ENCODE measurements at regions not wholly inside any gene's neighbourhood (a gene's known extent, or its start where the extent isn't known, plus 50 kb on each side); places are given as distances from the start of the nearest gene placed in this dataset.

GRCh38 chr12:124386661-124387527 lies 92.0 kb downstream of the RFLNA start:
- no peak for DNase-seq (ENCODE audit: low spot score)
- no peak for TF ChIP-seq CTCF (IDR thresholded peaks at IDR 0.05)
- Histone ChIP-seq H3K27ac (peak overlapping the region; percentile 95 to 96), H3K4me3 (peak overlapping the region; percentile 73)

DNA sequence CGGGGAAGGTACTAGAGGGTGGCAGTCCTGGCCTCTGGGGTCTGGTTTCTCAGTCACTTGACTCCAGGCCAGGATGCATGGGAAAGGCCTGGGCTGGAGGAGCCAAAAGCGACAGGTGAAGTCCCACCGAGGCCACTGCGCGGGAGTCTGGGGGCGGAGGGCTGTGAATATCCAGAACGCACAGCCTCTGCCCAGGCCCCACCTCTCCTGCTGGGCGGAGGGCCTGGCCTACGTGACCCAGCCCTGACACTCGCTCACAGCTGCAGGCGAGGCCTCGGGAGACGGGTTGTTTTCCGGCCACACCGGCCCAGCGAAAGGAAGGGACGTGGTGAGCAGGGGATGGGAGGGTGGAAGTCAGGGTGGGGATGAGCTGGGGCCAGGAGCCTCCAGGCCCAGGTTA lies 91.2 kb downstream of the RFLNA start:
- peak overlapping the region in 1 of 2 donors; percentile 95 for H3K27ac ChIP-seq
- DNase-seq (ENCODE audit: low spot score), result no peak
- no peak for TF ChIP-seq CTCF (IDR thresholded peaks at IDR 0.05)
- H3K4me3 ChIP-seq, result peak overlapping the region; percentile 73

DNA sequence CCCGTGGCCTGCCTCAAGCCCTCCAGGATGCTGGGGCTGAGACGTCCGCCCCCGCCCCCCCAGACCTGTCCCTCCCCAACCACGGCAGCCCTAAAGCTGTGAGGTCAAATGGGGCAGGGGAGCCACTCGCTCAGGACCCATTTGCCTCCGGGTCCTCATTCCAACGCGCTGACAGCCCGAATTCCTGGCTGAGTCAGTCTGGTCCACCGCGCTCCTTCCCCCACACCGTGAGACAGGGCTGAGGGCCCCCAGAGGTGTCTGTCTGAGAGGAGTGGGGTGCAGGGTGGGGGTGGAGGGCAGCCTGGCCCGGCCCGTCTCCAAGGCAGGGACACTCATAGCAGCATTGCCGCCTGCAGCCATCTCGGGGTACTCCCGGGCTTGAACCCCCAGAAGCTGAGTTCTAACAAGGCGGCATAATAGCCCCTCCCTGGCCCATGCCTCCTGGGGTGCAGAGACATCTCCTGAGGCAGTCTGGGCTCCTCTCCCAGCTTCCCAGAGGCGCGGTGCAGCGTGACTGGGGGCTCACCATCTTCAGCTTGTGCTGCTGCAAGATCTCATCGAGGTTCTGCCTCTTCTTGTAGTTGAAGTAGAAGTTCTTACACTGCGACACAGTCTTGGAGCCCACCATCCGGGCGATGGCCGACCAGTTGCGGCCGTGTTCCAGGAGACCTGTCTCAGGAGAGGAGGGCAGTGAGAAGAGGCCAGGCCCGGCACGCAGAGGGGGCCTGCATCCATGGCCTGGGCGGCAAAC lies 90.5 kb downstream of the RFLNA start:
- TF ChIP-seq CTCF (IDR thresholded peaks at IDR 0.05), result no peak
- H3K4me3 ChIP-seq, result peak overlapping the region; percentile 73
- peak overlapping the region in 1 of 2 donors; percentile 95 for H3K27ac ChIP-seq
- no peak for DNase-seq (ENCODE audit: low spot score)

- no peak for TF ChIP-seq CTCF (IDR thresholded peaks at IDR 0.05)
- Histone ChIP-seq H3K4me3 (no peak overlapping the region), H3K27ac (peak overlapping the region in 1 of 2 donors; percentile 54)
- no peak for DNase-seq (ENCODE audit: low spot score)
These were observed 89.5 kb downstream of the RFLNA start for GRCh38 chr12:124384299-124384894.

DNA sequence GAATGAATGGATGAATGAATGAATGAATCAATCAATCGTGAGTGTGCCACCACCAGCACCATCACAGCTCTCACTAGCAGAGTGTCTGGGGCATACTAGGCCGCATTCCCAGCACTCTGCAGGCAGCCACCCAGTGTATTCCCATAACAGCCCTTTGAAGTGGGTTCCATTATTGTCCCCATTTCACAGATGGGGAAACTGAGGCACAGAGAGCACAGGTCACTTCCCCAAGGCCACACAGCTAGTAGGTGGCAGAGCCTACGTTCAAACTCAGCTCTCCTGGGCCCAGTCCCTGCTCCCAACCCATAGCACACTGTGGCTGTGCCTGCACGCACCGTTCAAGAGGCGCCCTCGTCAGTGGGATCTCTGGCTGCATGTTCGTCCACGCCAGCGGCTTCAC lies 88.1 kb downstream of the RFLNA start:
- H3K4me3 ChIP-seq, result no peak overlapping the region
- TF ChIP-seq CTCF (IDR thresholded peaks at IDR 0.05), result no peak
- DNase-seq (ENCODE audit: low spot score), result no peak
- H3K27ac ChIP-seq, result peak overlapping the region in 1 of 2 donors; percentile 87

DNA sequence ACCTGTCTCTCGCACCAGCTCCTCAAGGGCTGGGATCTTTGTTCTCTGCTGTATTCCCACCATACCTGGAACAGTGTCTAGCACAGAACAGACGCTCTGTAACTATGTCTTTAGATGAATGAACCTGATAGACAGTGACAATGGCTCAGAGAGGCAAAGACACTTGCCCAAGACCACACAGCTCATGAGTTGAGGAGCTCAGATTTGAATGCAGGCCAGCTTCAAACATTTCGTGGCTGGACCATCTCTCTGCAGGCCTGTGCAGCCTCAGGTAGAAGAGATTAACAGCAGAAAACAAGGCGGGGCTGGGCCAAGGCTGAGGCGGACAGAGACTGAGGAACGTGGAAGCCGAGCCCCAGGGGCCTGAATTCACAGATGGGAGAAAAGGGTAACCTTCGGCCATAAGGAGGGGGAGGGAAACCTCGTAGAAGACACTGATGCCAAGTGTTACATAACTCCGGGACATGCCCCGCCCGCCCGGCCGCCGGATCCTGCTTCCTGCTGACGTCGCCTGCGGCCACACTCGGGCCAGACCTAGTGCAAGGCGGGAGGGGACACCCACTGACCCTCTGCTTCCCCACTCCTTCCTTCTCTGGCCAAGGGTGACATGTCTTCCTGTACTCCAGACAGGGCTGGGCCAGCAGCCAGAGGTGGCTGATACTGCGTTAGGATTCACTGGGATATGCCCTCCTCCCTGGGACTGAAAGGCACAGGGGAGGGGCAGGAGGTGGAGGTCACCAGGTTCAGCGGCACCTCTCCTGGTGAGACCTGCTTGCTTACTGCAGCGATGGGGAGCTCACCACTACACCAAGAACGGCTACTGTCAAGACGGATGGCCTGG lies 86.8 kb downstream of the RFLNA start:
- Histone ChIP-seq H3K27ac (peak overlapping the region; percentile 82 to 87), H3K4me3 (no peak overlapping the region)
- no peak for TF ChIP-seq CTCF (IDR thresholded peaks at IDR 0.05)
- DNase-seq (ENCODE audit: low spot score), result peak; percentile 97

Data from coronary artery (tissue), 2 donors.